MM.1S (cell line): ENCODE measurements at regions not wholly inside any gene's neighbourhood (a gene's known extent, or its start where the extent isn't known, plus 50 kb on each side); places are given as distances from the start of the nearest gene placed in this dataset.

Experiments used
- EZH2 ChIP-seq: fragments of 300-600 bp; sonication (generic); optimal IDR thresholded peaks from 2 replicates; pipeline ENCODE3; 2017; ENCODE audit warnings: low read depth, mild to moderate bottlenecking, antibody characterized with exemption, low read length, mixed read lengths
- EZH2phosphoT487 ChIP-seq: fragments of 300-600 bp; sonication (generic); IDR thresholded peaks from 2 replicates; pipeline ENCODE4 v1.6.1; 2018; ENCODE audit warnings: antibody characterized with exemption, low read length
- TF ChIP-seq, protein P1 (sequence below): fragments of 300-600 bp; sonication (generic); IDR thresholded peaks from 2 replicates; pipeline ENCODE4 v1.5.1; 2016; ENCODE audit warnings: antibody characterized with exemption, low read length, mixed read lengths

DNA sequence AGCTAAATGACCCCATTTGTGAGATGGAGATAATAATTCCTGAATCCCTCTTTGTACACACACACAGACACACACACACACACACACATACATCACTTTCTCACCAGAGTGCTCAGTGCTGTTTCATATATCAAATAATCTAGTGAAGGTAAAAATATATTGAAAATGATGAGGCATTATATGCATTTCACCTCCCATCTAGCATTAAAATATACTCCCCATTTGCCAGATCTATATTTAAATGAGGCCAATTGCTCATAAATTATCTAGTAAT is 490.7 kb upstream of the FLRT2 start:
- TF ChIP-seq, protein P1, sequence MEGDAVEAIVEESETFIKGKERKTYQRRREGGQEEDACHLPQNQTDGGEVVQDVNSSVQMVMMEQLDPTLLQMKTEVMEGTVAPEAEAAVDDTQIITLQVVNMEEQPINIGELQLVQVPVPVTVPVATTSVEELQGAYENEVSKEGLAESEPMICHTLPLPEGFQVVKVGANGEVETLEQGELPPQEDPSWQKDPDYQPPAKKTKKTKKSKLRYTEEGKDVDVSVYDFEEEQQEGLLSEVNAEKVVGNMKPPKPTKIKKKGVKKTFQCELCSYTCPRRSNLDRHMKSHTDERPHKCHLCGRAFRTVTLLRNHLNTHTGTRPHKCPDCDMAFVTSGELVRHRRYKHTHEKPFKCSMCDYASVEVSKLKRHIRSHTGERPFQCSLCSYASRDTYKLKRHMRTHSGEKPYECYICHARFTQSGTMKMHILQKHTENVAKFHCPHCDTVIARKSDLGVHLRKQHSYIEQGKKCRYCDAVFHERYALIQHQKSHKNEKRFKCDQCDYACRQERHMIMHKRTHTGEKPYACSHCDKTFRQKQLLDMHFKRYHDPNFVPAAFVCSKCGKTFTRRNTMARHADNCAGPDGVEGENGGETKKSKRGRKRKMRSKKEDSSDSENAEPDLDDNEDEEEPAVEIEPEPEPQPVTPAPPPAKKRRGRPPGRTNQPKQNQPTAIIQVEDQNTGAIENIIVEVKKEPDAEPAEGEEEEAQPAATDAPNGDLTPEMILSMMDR = no peak
- TF ChIP-seq EZH2phosphoT487 (no peak), EZH2 (no peak)
